Breast epithelium (tissue), 3 donors: ENCODE measurements at regions not wholly inside any gene's neighbourhood (a gene's known extent, or its start where the extent isn't known, plus 50 kb on each side); places are given as distances from the start of the nearest gene placed in this dataset.

Source experiments
- POLR2A ChIP-seq: fragments of 450-650 bp; IDR thresholded peaks from one replicate; pipeline ENCODE4 v1.6.1; 2016; ENCODE audit warnings: antibody characterized with exemption, mild to moderate bottlenecking, moderate library complexity
- POLR2AphosphoS5 ChIP-seq, 3 donors: sonication (generic); formaldehyde crosslinking; IDR thresholded peaks; one replicate each; pipeline ENCODE4 v1.6.1; 2017; ENCODE audit warnings: antibody characterized with exemption in 3 of 3
- TF ChIP-seq, protein P1 (sequence below), 3 donors: fragments of 450-650 bp; IDR thresholded peaks; one replicate each; pipeline ENCODE4 v1.5.1; 2016 to 2017; ENCODE audit warnings: antibody characterized with exemption in 3 of 3, mild to moderate bottlenecking in 3 of 3, moderate library complexity in 3 of 3

DNA sequence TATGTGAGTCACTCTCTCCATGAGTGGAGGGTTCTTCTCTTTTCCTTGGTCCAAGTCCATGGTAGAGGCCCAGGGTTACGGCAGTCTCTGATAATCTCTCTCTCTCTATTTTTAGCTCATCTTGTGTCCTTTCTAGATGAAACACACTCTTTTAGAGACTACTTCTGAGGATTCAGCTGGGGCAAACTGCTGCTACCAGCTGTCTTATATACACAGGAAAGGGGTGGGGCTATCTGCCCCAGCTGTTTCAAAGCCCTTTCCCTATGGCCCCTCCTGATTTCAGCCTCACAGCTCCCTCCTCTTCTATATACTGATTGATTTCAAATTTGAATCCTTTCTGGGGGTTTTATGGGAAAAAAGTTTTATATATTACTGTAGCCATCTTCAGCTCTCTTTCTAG is 324.8 kb downstream of the RWDD3 start:
- TF ChIP-seq, protein P1, sequence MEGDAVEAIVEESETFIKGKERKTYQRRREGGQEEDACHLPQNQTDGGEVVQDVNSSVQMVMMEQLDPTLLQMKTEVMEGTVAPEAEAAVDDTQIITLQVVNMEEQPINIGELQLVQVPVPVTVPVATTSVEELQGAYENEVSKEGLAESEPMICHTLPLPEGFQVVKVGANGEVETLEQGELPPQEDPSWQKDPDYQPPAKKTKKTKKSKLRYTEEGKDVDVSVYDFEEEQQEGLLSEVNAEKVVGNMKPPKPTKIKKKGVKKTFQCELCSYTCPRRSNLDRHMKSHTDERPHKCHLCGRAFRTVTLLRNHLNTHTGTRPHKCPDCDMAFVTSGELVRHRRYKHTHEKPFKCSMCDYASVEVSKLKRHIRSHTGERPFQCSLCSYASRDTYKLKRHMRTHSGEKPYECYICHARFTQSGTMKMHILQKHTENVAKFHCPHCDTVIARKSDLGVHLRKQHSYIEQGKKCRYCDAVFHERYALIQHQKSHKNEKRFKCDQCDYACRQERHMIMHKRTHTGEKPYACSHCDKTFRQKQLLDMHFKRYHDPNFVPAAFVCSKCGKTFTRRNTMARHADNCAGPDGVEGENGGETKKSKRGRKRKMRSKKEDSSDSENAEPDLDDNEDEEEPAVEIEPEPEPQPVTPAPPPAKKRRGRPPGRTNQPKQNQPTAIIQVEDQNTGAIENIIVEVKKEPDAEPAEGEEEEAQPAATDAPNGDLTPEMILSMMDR (IDR thresholded peaks at IDR 0.05) = no peak
- TF ChIP-seq POLR2AphosphoS5 (IDR thresholded peaks at IDR 0.05) = no peak
- TF ChIP-seq POLR2A = no peak
